ENCODE measurements at regions not wholly inside any gene's neighbourhood (a gene's known extent, or its start where the extent isn't known, plus 50 kb on each side); places are given as distances from the start of the nearest gene placed in this dataset.

- TF ChIP-seq CTCF (conservative IDR thresholded peaks at IDR 0.05; ENCODE audit: low read length) (no peak), EZH2phosphoT487 (IDR thresholded peaks at IDR 0.05; ENCODE audit: borderline replicate concordance) (no peak)
These were observed 168.6 kb upstream of the UBASH3B start for GRCh38 chr11:122486793-122487495.

All from Loucy (cell line).